ENCODE measurements at regions not wholly inside any gene's neighbourhood (a gene's known extent, or its start where the extent isn't known, plus 50 kb on each side); places are given as distances from the start of the nearest gene placed in this dataset.
A peak's percentile ranks its signal among the peaks of the same experiment; 100 is the strongest.

DNA sequence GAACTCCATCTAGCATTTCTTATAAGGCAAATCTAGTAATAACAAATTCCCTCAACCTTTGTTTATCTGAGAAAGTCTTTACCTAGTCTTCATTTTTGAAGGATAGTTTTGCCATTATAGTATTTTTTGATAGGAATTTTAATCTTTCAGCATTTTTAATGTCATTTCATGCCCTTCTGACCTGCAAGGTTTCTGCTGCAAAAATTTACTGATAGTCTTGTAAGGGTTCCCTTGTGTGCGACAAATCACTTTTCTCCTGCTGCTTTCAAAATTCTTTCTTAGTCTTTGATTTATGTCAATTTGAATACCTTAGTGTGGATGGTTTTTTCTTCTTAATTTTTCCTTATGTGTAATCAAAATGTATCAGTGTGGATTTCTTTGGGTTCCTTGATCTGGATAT, 297.5 kb upstream of the FAM78B start:
- Histone ChIP-seq H3K9me3 (no peaks in the 10 kb centered on the region), H3K27ac (no peak overlapping the region), H3K4me1 (no peaks in the 10 kb centered on the region), H3K27me3 (no peaks in the 10 kb centered on the region), H3K36me3 (no peaks in the 10 kb centered on the region), H3K4me3 (no peak overlapping the region)
- TF ChIP-seq, protein P1, sequence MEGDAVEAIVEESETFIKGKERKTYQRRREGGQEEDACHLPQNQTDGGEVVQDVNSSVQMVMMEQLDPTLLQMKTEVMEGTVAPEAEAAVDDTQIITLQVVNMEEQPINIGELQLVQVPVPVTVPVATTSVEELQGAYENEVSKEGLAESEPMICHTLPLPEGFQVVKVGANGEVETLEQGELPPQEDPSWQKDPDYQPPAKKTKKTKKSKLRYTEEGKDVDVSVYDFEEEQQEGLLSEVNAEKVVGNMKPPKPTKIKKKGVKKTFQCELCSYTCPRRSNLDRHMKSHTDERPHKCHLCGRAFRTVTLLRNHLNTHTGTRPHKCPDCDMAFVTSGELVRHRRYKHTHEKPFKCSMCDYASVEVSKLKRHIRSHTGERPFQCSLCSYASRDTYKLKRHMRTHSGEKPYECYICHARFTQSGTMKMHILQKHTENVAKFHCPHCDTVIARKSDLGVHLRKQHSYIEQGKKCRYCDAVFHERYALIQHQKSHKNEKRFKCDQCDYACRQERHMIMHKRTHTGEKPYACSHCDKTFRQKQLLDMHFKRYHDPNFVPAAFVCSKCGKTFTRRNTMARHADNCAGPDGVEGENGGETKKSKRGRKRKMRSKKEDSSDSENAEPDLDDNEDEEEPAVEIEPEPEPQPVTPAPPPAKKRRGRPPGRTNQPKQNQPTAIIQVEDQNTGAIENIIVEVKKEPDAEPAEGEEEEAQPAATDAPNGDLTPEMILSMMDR (IDR thresholded peaks at IDR 0.05), result no peak
- TF ChIP-seq POLR2AphosphoS5 (IDR thresholded peaks at IDR 0.05), result no peak
- no peak for TF ChIP-seq POLR2A (IDR thresholded peaks at IDR 0.05)
- TF ChIP-seq EP300 (IDR thresholded peaks at IDR 0.05), result no peak
- intact Hi-C loops (cut with DNase I), result no loop called here
- DNase-seq, result no peak
- 96 to 99% methylated on average over 1 of the region's 1 CpG for WGBS, 2 donors

DNA sequence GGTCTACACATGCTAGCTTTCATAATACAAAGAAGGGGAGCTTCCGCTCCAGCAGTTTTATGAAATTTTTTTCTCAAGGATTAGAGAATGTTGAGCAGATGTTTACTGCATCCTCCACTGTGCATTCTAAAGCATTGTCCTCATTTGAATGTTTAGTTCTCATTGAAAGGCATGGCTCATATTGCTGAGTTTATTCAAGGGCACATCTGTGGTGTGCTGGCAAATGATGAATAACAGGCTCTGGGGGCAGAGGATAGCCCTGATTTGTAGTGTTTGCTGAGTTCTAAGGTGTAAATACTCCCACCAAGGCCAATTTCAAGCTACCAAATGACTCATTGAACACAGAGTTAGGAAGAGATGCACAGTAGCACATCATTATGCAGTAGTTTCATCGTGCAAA, 303.2 kb upstream of the FAM78B start:
- H3K27me3 ChIP-seq, result peaks cover 0 to 5% (median 0%) of the 10 kb centered on the region in 3 donors
- no peak overlapping the region for H3K27ac ChIP-seq
- H3K4me1 ChIP-seq, result no peaks in the 10 kb centered on the region
- no peak for DNase-seq
- intact Hi-C loops (cut with DNase I), result no loop called here
- 61 to 69% methylated on average over 2 of the region's 2 CpGs for WGBS, 2 donors
- no peaks in the 10 kb centered on the region for H3K9me3 ChIP-seq
- TF ChIP-seq POLR2AphosphoS5 (IDR thresholded peaks at IDR 0.05), result no peak
- no peak overlapping the region for H3K4me3 ChIP-seq
- no peaks in the 10 kb centered on the region for H3K36me3 ChIP-seq

DNA sequence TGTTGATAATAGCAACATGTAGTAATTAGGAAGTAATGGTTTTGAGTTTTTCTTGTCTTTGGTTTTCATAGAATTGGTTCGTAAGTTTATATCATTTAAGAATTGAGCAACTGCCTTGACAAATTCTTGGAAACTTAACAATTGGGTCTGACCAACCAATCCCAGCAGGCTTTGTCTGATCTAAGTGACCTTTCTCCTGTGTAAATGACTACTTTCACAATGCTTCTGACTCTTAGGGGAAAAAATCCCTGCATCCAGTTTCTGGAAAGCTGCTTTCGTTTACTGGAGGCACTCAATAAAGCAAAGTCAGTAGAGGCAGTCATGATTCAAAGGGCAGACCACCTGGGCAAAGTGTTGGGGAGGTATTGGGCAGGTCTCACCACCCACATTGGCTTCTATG, 303.6 kb upstream of the FAM78B start:
- Histone ChIP-seq H3K9me3 (no peaks in the 10 kb centered on the region), H3K4me3 (no peak overlapping the region), H3K27me3 (peaks cover 0 to 5% (median 0%) of the 10 kb centered on the region in 3 donors), H3K27ac (no peak overlapping the region), H3K36me3 (no peaks in the 10 kb centered on the region), H3K4me1 (no peaks in the 10 kb centered on the region)
- 28 to 59% methylated on average over 2 of the region's 2 CpGs for WGBS, 2 donors
- no peak for DNase-seq
- no peak for TF ChIP-seq POLR2A (IDR thresholded peaks at IDR 0.05)
- no peak for TF ChIP-seq EP300 (IDR thresholded peaks at IDR 0.05)
- TF ChIP-seq POLR2AphosphoS5 (IDR thresholded peaks at IDR 0.05), result no peak
- TF ChIP-seq, protein P1 (IDR thresholded peaks at IDR 0.05), result no peak
- intact Hi-C loops (cut with DNase I), result no loop called here

DNA sequence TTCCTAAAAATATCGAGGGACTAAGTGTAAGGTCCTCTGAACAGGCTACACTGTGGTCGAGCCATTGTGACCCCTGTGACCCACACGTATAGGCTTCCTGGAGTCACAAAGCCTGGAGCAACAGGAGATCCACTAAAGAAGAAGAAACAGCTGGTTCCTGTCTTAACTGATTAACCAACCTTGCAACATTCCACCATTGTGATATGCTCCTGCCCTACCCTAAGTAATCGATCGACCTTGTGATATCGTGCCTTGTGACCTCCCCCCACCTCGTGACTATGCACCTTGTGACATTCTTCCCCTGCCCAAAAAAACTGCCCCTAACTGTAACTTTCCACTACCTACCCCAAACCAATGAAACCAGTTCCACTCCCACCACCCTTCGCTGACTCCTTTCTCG, 304.6 kb upstream of the FAM78B start:
- Histone ChIP-seq H3K9me3 (no peaks in the 10 kb centered on the region), H3K27ac (no peak overlapping the region), H3K36me3 (no peaks in the 10 kb centered on the region), H3K4me3 (no peak overlapping the region), H3K27me3 (peaks cover 0 to 5% (median 0%) of the 10 kb centered on the region in 3 donors), H3K4me1 (no peaks in the 10 kb centered on the region)
- no peak for DNase-seq
- TF ChIP-seq POLR2AphosphoS5 (IDR thresholded peaks at IDR 0.05), result no peak
- no peak for TF ChIP-seq EP300 (IDR thresholded peaks at IDR 0.05)
- TF ChIP-seq, protein P1 (IDR thresholded peaks at IDR 0.05), result no peak
- no peak for TF ChIP-seq POLR2A (IDR thresholded peaks at IDR 0.05)
- WGBS, 2 donors, result 67 to 84% methylated on average over 9 of the region's 9 CpGs
- intact Hi-C loops (cut with DNase I), result no loop called here

DNA sequence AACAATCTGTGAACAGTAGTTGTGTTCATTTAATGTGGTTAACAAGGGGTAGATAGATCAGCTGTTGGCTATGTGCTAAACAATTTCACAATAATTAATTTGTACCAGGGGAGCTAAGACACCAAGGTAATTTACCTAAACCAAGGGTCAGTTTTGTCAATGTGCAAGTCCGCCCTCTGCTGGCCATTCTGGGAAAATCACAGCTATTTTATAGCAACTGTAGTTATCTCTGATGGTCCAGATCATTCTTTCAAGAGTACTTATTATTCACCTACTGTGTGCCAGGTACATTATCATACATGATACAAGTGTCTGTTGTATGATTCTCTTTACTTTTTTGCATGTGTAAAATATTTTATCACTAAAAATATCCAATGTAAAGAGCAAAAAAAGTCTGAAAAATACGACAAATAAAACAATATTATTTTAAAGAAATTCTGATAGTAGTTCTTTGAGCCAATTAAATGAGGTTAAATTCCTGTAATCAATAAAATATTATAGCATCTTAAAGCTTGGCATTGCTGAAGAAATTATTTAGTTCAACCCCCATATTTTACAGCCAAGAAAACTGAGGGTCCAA, 312.3 kb upstream of the FAM78B start:
- Histone ChIP-seq H3K9me3 (no peaks in the 10 kb centered on the region), H3K36me3 (no peaks in the 10 kb centered on the region), H3K4me1 (no peaks in the 10 kb centered on the region), H3K27ac (no peak overlapping the region), H3K27me3 (no peaks in the 10 kb centered on the region), H3K4me3 (no peak overlapping the region)
- no peak for TF ChIP-seq POLR2AphosphoS5 (IDR thresholded peaks at IDR 0.05)
- TF ChIP-seq, protein P1 (IDR thresholded peaks at IDR 0.05), result peak; percentile 21 to 80 (median 46)
- intact Hi-C loops (cut with DNase I), result loop anchor here (2.0 kb wide), 1 partner anchor 554 kb away; no protein-coding TSS in a partner anchor
- 44 to 47% methylated on average over 2 of the region's 2 CpGs for WGBS, 2 donors
- no peak for DNase-seq
